Adrenal gland (tissue), 9 donors: ENCODE measurements at regions not wholly inside any gene's neighbourhood (a gene's known extent, or its start where the extent isn't known, plus 50 kb on each side); places are given as distances from the start of the nearest gene placed in this dataset.

Experiments used
- DNase-seq, 7 donors: peaks; one replicate each; pipeline ENCODE4 v3.0.0-alpha.2; 2019 to 2020
- H3K27ac ChIP-seq, 5 donors: fragments of 200-600 bp; sonication (generic) in 4 of 5; 1 replicate in 3 of 5; 2 replicates in 2 of 5; pipeline versions ENCODE4 v1.5.1 to v1.8.0; 2016 to 2020; ENCODE audit warnings: mild to moderate bottlenecking in 1 of 5
- H3K27me3 ChIP-seq: fragments of 200-600 bp; 2 replicates; pipeline ENCODE4 v1.8.0; 2021
- H3K36me3 ChIP-seq, 2 donors: fragments of 200-600 bp; replicated peaks in 1 of 2; 1 replicate in 1 of 2; 2 replicates in 1 of 2; pipeline versions ENCODE4 v1.5.1 to v1.8.0; 2018 to 2022
- H3K4me1 ChIP-seq, 2 donors: fragments of 200-600 bp; replicated peaks in 1 of 2; 1 replicate in 1 of 2; 2 replicates in 1 of 2; pipeline versions ENCODE4 v1.5.1 to v1.8.0; 2018 to 2021
- H3K4me3 ChIP-seq, 4 donors: fragments of 200-600 bp; sonication (generic) in 3 of 4; one replicate each; pipeline ENCODE4 v1.5.1; 2016 to 2018
- H3K9me3 ChIP-seq, 3 donors: fragments of 200-600 bp; sonication (generic) in 1 of 3; replicated peaks in 1 of 3; 1 replicate in 2 of 3; 2 replicates in 1 of 3; pipeline versions ENCODE4 v1.5.1 to v1.8.0; 2016 to 2021
- POLR2A ChIP-seq, 2 donors: fragments of 450-650 bp; IDR thresholded peaks; one replicate each; pipeline ENCODE4 v1.6.1; 2017; ENCODE audit warnings: antibody characterized with exemption in 2 of 2, mild to moderate bottlenecking in 2 of 2, moderate library complexity in 1 of 2
- WGBS, 4 donors: extraction: QIAGEN DNeasy Blood & Tissue Kit in 2 of 4; methylation state at CpG; one replicate each; pipeline versions ENCODE4 v1.1.5 to v1.1.7; 2013 to 2017; 5-methylcytosine and 5-hydroxymethylcytosine counted together
- intact Hi-C, 2 donors: fragments of 100-400 bp; cut with DNase I; formaldehyde crosslinking; loops; one replicate each; pipeline versions ENCODE4 v1.14.1 to v1.15.0; 2022 to 2023
- TF ChIP-seq, protein P1 (sequence below), 6 experiments: fragments of 450-650 bp in 4 of 6; fragments of 200-600 bp in 2 of 6; sonication (generic) in 1 of 6; IDR thresholded peaks; 1 replicate in 5 of 6; 2 replicates in 1 of 6; pipeline versions ENCODE4 v1.5.1 to v1.8.0; 2016 to 2021; ENCODE audit warnings: antibody characterized with exemption in 6 of 6, mild to moderate bottlenecking in 2 of 6, moderate library complexity in 1 of 6
- donor health status: healthy with polysubstance abuse.
- donor health status: Bipolar disorder and iron deficiency.
- donor health status: DM: yes; HTN: yes; CAD: no.
- donor health status: DM: no; HTN: no; CAD: no.
- donor health status: DM: no; HTN: no; CAD: no.

DNA sequence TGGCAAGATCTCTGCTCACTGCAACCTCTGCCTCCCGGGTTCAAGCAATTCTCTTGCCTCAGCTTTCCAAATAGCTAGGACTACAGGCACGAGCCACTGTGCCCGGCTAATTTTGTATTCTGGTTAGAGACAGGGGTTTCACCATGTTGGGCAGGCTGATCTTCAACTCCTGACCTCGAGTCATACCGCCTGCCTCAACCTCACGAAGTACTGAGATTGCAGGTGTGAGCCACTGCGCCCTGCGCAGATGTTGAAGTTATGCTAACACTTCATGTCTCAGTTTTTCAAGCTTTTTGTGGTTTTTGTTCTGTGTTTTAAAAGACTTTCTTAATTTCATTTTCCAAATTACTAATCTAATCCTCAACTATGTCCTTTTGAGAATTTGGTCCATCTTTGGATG is 154.4 kb upstream of the TLL1 start:
- H3K27me3 ChIP-seq: no peaks in the 10 kb centered on the region
- intact Hi-C loops: no loop called here
- H3K4me1 ChIP-seq: no peaks in the 10 kb centered on the region
- H3K4me3 ChIP-seq: no peak overlapping the region
- no peak overlapping the region for H3K27ac ChIP-seq
- 75 to 90% (median 82%) methylated on average over 8 of the region's 8 CpGs for WGBS, 4 donors
- TF ChIP-seq, protein P1, sequence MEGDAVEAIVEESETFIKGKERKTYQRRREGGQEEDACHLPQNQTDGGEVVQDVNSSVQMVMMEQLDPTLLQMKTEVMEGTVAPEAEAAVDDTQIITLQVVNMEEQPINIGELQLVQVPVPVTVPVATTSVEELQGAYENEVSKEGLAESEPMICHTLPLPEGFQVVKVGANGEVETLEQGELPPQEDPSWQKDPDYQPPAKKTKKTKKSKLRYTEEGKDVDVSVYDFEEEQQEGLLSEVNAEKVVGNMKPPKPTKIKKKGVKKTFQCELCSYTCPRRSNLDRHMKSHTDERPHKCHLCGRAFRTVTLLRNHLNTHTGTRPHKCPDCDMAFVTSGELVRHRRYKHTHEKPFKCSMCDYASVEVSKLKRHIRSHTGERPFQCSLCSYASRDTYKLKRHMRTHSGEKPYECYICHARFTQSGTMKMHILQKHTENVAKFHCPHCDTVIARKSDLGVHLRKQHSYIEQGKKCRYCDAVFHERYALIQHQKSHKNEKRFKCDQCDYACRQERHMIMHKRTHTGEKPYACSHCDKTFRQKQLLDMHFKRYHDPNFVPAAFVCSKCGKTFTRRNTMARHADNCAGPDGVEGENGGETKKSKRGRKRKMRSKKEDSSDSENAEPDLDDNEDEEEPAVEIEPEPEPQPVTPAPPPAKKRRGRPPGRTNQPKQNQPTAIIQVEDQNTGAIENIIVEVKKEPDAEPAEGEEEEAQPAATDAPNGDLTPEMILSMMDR (IDR thresholded peaks at IDR 0.05): no peak
- no peak for TF ChIP-seq POLR2A (IDR thresholded peaks at IDR 0.05)
- H3K9me3 ChIP-seq: no peaks in the 10 kb centered on the region
- DNase-seq: no peak
- no peaks in the 10 kb centered on the region for H3K36me3 ChIP-seq

DNA sequence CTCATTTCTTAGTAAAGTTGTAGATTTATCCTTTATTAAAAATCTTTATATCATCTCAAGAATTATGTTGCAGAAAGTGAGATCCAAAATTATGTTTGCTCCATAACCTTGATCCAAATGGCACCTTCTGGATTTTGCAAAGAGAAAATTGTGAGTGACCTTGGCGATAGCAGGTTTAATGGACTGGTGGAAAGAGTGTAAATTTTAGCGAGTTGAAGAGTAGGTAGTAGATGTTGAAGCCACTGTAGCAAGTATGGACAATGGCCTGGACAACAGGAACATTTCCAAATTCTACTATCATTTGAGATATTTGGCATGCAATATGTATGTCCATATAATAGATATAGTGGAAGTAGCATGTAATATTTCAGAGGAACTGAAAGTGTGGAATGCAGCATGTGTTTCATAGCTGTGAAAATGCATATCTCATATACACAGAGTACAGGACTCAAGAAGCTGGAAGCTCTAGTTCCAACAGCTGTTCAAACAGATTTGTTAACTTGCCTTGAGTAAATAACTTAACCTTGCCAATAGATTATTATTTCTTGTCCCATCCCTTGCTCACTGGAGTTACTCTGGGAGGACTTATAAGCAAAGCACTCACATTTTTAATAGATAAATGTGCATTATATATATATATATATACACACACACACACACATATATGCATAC is 152.5 kb upstream of the TLL1 start:
- 75 to 83% (median 77%) methylated on average over 2 of the region's 2 CpGs for WGBS, 4 donors
- TF ChIP-seq, protein P1 (IDR thresholded peaks at IDR 0.05): no peak
- TF ChIP-seq POLR2A (IDR thresholded peaks at IDR 0.05): no peak

DNA sequence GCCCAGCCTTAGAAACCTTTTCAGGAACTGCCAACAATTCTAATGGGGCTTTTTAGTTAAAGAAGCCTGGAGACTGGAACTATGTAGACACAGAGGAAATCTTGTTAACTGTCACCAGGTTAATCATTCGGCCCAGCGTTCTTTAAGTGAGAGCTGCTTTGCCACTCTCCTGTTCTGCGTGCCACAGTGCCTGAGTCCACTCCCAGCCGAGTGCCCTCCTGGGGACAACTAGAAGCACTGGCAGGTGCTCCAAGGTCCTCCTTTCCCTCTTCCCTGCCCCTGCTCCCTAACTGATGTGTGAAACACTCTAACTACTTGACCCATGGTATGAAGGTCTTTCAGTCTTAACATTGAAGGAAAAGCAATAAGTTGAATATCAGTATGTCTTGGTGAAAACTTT is 151.2 kb upstream of the TLL1 start:
- Histone ChIP-seq H3K4me1 (no peaks in the 10 kb centered on the region), H3K9me3 (no peaks in the 10 kb centered on the region), H3K4me3 (no peak overlapping the region), H3K27ac (no peak overlapping the region), H3K36me3 (no peaks in the 10 kb centered on the region), H3K27me3 (no peaks in the 10 kb centered on the region)
- TF ChIP-seq, protein P1 (IDR thresholded peaks at IDR 0.05): no peak
- no peak for TF ChIP-seq POLR2A (IDR thresholded peaks at IDR 0.05)
- WGBS, 4 donors: 61 to 80% (median 73%) methylated on average over 4 of the region's 4 CpGs
- intact Hi-C loops: no loop called here
- no peak for DNase-seq

More for the DNA sequence above, 152.5 kb upstream of the TLL1 start:
- H3K27me3 ChIP-seq: no peaks in the 10 kb centered on the region
- no peak for DNase-seq
- no peaks in the 10 kb centered on the region for H3K9me3 ChIP-seq
- intact Hi-C loops: no loop called here
- H3K4me1 ChIP-seq: no peaks in the 10 kb centered on the region
- no peaks in the 10 kb centered on the region for H3K36me3 ChIP-seq
- no peak overlapping the region for H3K27ac ChIP-seq
- H3K4me3 ChIP-seq: no peak overlapping the region

DNA sequence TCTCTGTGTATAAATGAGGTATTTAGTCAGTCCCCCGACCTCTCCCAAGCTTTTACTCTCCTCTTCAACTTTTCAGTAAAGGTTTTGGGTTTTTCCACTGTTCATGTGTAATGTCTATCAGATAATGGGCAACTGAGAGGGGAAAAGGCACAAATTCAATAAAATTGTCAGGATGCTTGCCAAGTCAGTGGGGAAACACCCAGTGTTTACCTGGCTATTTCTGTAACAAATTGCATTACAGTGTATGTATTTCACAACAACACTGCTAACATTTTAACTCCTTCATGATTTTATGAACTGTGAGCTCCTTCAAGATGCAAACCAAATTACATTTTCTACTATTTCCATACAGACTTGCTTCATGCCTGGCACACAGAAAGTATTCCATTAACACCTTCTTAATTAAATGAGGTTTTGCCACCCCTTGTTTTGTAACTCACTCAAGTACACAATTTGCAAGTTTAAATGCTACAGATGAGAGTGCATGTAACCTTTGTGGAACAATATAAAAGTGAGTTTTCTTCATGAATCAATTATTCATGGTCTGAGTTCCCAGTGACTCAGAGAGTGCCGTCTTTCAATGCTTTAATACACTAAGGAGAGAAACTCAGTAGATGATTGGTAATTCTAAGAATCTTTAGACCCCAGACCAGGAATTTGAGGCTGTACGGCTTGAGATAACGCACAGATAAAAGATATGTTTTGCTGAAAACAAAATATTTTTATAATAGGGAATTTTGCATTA is 149.8 kb upstream of the TLL1 start:
- intact Hi-C loops: no loop called here
- no peaks in the 10 kb centered on the region for H3K27me3 ChIP-seq
- no peaks in the 10 kb centered on the region for H3K36me3 ChIP-seq
- H3K4me1 ChIP-seq: no peaks in the 10 kb centered on the region
- no peak for DNase-seq
- H3K4me3 ChIP-seq: no peak overlapping the region
- 61 to 77% (median 67%) methylated on average over 4 of the region's 4 CpGs for WGBS, 4 donors
- no peaks in the 10 kb centered on the region for H3K9me3 ChIP-seq
- H3K27ac ChIP-seq: no peak overlapping the region
- TF ChIP-seq, protein P1 (IDR thresholded peaks at IDR 0.05): no peak
- TF ChIP-seq POLR2A (IDR thresholded peaks at IDR 0.05): no peak
